Neuronal stem cell (in vitro differentiated cells): ENCODE measurements at regions not wholly inside any gene's neighbourhood (a gene's known extent, or its start where the extent isn't known, plus 50 kb on each side); places are given as distances from the start of the nearest gene placed in this dataset.
A peak's percentile ranks its signal among the peaks of the same experiment; 100 is the strongest.

Experiments
- DNase-seq: peaks from one replicate; pipeline ENCODE4 v3.0.0-alpha.2; 2013; ENCODE audit warnings: low spot score
- H2AFZ ChIP-seq: one replicate; pipeline ENCODE4 v1.6.1; 2013; ENCODE audit warnings: mild to moderate bottlenecking, low read length, inconsistent platforms
- H2AK5ac ChIP-seq: 2 replicates; pipeline ENCODE4 v1.6.1; 2013; ENCODE audit warnings: low read depth, mild to moderate bottlenecking, inconsistent platforms, low read length, moderate library complexity, mixed read lengths
- H2BK120ac ChIP-seq: 2 replicates; pipeline ENCODE4 v1.6.1; 2013; ENCODE audit warnings: low read depth, mild to moderate bottlenecking, inconsistent platforms, low read length, moderate library complexity, mixed read lengths
- H2BK12ac ChIP-seq: one replicate; pipeline ENCODE4 v1.6.1; 2013; ENCODE audit warnings: low read length, inconsistent platforms
- H2BK15ac ChIP-seq: 2 replicates; pipeline ENCODE4 v1.6.1; 2013; ENCODE audit warnings: mild to moderate bottlenecking, low read length, inconsistent platforms, mixed read lengths
- H2BK5ac ChIP-seq: one replicate; pipeline ENCODE4 v1.6.1; 2013; ENCODE audit warnings: inconsistent platforms, mild to moderate bottlenecking, low read length, moderate library complexity
- H3K14ac ChIP-seq: one replicate; pipeline ENCODE4 v1.6.1; 2013; ENCODE audit warnings: low read length, inconsistent platforms
- H3K18ac ChIP-seq: 2 replicates; pipeline ENCODE4 v1.6.1; 2013; ENCODE audit warnings: low read length, inconsistent platforms
- H3K23ac ChIP-seq: 2 replicates; pipeline ENCODE4 v1.6.1; 2013; ENCODE audit warnings: low read depth, mild to moderate bottlenecking, mixed read lengths, low read length, inconsistent platforms; ENCODE audit not compliant: poor library complexity
- H3K27ac ChIP-seq: replicated peaks from 3 replicates; pipeline ENCODE4 v1.5.1; 2013; ENCODE audit warnings: low read length, inconsistent platforms
- H3K27me3 ChIP-seq, 3 experiments: 2 replicates each; pipeline ENCODE4 v1.6.1; 2013; ENCODE audit warnings: low read length in 3 of 3, mild to moderate bottlenecking in 2 of 3, inconsistent platforms in 1 of 3, low read depth in 1 of 3, mixed read lengths in 1 of 3, moderate library complexity in 1 of 3; ENCODE audit not compliant: control insufficient read depth in 3 of 3, insufficient read depth in 3 of 3
- H3K36me3 ChIP-seq, 2 donors: replicated peaks in 1 of 2; 2 replicates each; pipeline ENCODE4 v1.6.1; 2013; ENCODE audit warnings: low read length in 2 of 2; ENCODE audit not compliant: control insufficient read depth in 2 of 2, insufficient read depth in 2 of 2
- H3K4ac ChIP-seq: 2 replicates; pipeline ENCODE4 v1.6.1; 2013; ENCODE audit warnings: inconsistent platforms, mild to moderate bottlenecking, low read length, moderate library complexity
- H3K4me1 ChIP-seq, 2 donors: 1 replicate in 1 of 2; 2 replicates in 1 of 2; pipeline ENCODE4 v1.6.1; 2013; ENCODE audit warnings: low read length in 2 of 2, low read depth in 1 of 2; ENCODE audit not compliant: control insufficient read depth in 2 of 2, insufficient read depth in 1 of 2
- H3K4me2 ChIP-seq: one replicate; pipeline ENCODE4 v1.6.1; 2013; ENCODE audit warnings: mild to moderate bottlenecking, low read length, inconsistent platforms; ENCODE audit not compliant: insufficient read depth, poor library complexity, severe bottlenecking
- H3K4me3 ChIP-seq, 2 donors: 2 replicates each; pipeline ENCODE4 v1.5.1; 2013; ENCODE audit warnings: low read length in 2 of 2, mild to moderate bottlenecking in 2 of 2, inconsistent platforms in 1 of 2, moderate library complexity in 1 of 2
- H3K79me1 ChIP-seq: one replicate; pipeline ENCODE4 v1.6.1; 2013; ENCODE audit warnings: low read depth, mild to moderate bottlenecking, inconsistent platforms, low read length, moderate library complexity
- H3K9ac ChIP-seq: one replicate; pipeline ENCODE4 v1.6.1; 2013; ENCODE audit warnings: mild to moderate bottlenecking, low read depth, low read length, inconsistent platforms; ENCODE audit not compliant: poor library complexity
- H3K9me3 ChIP-seq, 2 donors: replicated peaks in 1 of 2; 2 replicates each; pipeline versions ENCODE3 to v1.6.1; 2013; ENCODE audit warnings: low read length in 2 of 2, mild to moderate bottlenecking in 2 of 2, inconsistent platforms in 1 of 2, low read depth in 1 of 2, mixed read lengths in 1 of 2, moderate library complexity in 1 of 2; ENCODE audit not compliant: control insufficient read depth in 2 of 2, insufficient read depth in 1 of 2
- H4K8ac ChIP-seq: one replicate; pipeline ENCODE4 v1.6.1; 2013; ENCODE audit warnings: low read depth, mild to moderate bottlenecking, inconsistent platforms, low read length, moderate library complexity
- H4K91ac ChIP-seq: one replicate; pipeline ENCODE4 v1.6.1; 2013; ENCODE audit warnings: low read length, low read depth, mild to moderate bottlenecking, inconsistent platforms; ENCODE audit not compliant: poor library complexity
- WGBS, 2 donors: extraction: QIAGEN DNeasy Blood & Tissue Kit; methylation state at CpG; one replicate each; pipeline ENCODE4 v1.1.7; 2013; ENCODE audit warnings: missing lambda C conversion rate in 2 of 2, mixed read lengths in 1 of 2; ENCODE audit not compliant: insufficient read length in 2 of 2, insufficient replicate concordance in 1 of 2; ENCODE audit errors: extremely low coverage in 2 of 2; 5-methylcytosine and 5-hydroxymethylcytosine counted together

DNA sequence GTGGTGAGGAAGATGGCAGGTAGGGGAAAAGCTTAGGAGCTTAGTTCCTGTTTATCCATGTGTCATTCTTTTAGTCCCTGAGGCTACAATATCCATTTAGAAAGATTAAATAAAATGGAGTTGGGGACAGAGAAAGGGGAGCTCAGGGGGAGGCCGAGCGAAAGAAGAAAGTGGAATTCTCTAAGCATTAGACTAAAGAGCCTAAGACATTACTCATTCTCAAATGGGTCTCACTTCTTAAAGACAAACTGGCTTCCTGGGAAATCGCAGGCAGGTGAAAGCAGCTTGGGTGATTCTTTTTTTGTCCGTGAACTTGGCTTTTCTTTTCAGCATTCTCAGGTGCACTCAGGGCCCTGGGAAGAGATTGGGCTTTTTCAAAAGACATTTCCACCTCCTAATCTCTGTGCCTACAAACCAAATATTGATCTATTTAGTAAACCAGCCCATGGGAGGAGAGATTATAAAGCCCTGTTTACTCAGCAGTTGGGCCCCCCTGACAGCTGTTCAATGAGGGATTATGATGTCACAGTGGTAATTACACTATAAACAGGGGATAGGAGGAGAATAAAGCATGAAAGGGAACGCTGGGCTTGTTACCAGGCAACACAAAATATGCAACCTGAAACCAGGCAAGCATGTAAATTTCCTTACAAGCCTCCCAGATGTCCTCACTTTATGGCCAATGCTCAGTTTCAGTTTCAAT is 584.0 kb downstream of the ACTL7B start:
- no peak overlapping the region for H2BK12ac ChIP-seq
- H2BK15ac ChIP-seq = no peak overlapping the region
- no peak overlapping the region for H3K4ac ChIP-seq
- no peak overlapping the region for H2AFZ ChIP-seq
- no peaks in the 10 kb centered on the region for H3K79me1 ChIP-seq
- no peak overlapping the region for H2BK5ac ChIP-seq
- peaks cover 0 to 11% of the 10 kb centered on the region in 2 donors for H3K4me1 ChIP-seq
- no peak overlapping the region for H4K91ac ChIP-seq
- no CpG with 5 or more reads among the region's 5 CpGs for WGBS, 2 donors
- no peak overlapping the region for H3K4me2 ChIP-seq
- H4K8ac ChIP-seq = no peak overlapping the region
- H3K9me3 ChIP-seq = no peaks in the 10 kb centered on the region
- no peaks in the 10 kb centered on the region for H3K36me3 ChIP-seq
- H3K4me3 ChIP-seq = no peak overlapping the region
- no peak overlapping the region for H3K23ac ChIP-seq
- no peak overlapping the region for H2BK120ac ChIP-seq
- no peaks in the 10 kb centered on the region for H3K27me3 ChIP-seq
- H2AK5ac ChIP-seq = no peak overlapping the region
- DNase-seq = peak; percentile 30
- no peak overlapping the region for H3K18ac ChIP-seq
- no peak overlapping the region for H3K14ac ChIP-seq
- no peak overlapping the region for H3K9ac ChIP-seq
- H3K27ac ChIP-seq = no peak overlapping the region

DNA sequence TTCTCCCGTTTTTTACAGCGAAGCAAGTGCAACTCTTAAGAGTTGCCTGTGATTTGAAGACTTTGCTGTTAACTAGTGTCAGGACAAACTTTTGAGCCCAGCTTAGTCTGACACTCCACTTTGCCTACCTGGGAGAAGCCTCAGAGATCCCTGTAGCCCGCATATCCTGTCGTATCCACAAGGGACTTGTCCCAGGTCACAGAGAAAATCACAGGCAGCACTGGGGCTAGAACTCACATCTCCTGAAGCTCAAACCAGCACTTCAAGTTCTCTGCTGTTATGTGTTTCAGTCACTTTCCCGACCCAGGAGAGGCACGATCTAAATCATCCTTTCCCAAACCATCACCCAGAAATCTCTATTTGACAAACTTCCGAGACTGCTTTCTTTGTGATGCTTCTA is 584.5 kb downstream of the ACTL7B start:
- H3K9me3 ChIP-seq = no peaks in the 10 kb centered on the region
- H3K79me1 ChIP-seq = no peaks in the 10 kb centered on the region
- H2AK5ac ChIP-seq = no peak overlapping the region
- no peak overlapping the region for H2BK5ac ChIP-seq
- no peaks in the 10 kb centered on the region for H3K27me3 ChIP-seq
- H3K4me3 ChIP-seq = no peak overlapping the region
- WGBS, 2 donors = no CpG with 5 or more reads among the region's 7 CpGs
- no peak for DNase-seq
- no peak overlapping the region for H3K27ac ChIP-seq
- H3K9ac ChIP-seq = no peak overlapping the region
- H3K36me3 ChIP-seq = no peaks in the 10 kb centered on the region
- no peak overlapping the region for H3K4me2 ChIP-seq
- H4K91ac ChIP-seq = no peak overlapping the region
- no peak overlapping the region for H3K18ac ChIP-seq
- no peak overlapping the region for H2BK15ac ChIP-seq
- no peak overlapping the region for H2AFZ ChIP-seq
- no peak overlapping the region for H3K23ac ChIP-seq
- no peak overlapping the region for H2BK12ac ChIP-seq
- H2BK120ac ChIP-seq = no peak overlapping the region
- H4K8ac ChIP-seq = no peak overlapping the region
- H3K4me1 ChIP-seq = peaks cover 0 to 11% of the 10 kb centered on the region in 2 donors
- no peak overlapping the region for H3K14ac ChIP-seq
- H3K4ac ChIP-seq = no peak overlapping the region

DNA sequence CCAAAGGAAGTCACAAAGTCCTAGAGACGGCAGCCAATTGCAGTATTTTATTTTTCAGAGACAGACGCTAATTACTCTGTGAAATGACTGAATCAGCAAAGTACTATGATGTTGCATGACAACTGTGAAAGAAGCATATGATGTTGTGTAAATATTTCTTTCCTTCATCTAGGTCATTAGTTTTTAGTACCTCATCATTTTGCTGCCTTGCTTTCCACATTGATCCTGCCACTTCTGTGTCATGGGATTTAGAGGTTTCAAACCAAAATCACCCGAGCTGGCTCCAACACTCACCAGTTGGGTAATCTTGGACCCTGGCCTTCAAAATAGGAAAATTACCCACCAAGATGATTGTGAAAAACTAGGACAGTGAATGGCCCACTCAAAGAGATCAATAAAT is 585.2 kb downstream of the ACTL7B start:
- DNase-seq = no peak

DNA sequence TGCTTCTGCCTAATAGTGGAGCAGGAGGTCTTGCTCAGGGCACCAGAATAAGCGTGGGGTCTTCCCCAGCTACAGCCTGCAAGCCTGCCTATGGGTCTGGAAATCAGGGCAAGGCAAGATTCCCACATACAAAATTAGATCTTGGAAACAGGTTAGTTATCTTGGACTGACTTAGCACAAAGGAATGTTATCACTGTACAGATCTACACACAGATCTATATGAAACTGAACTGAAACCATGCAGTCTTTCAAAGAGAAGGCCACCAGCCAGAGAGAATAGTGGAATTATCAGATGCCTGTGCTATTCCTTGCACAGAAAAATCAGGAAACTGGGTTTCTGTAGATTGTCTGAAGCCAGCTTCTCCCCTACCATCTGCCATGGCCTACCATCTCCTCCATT is 585.7 kb downstream of the ACTL7B start:
- Histone ChIP-seq H2BK12ac (no peak overlapping the region), H3K4me1 (peaks cover 0 to 11% of the 10 kb centered on the region in 2 donors), H3K14ac (no peak overlapping the region), H3K36me3 (no peaks in the 10 kb centered on the region), H4K8ac (no peak overlapping the region), H3K23ac (no peak overlapping the region), H3K9me3 (no peaks in the 10 kb centered on the region), H3K27ac (no peak overlapping the region), H3K4ac (no peak overlapping the region), H3K27me3 (no peaks in the 10 kb centered on the region), H3K4me2 (no peak overlapping the region), H3K79me1 (no peaks in the 10 kb centered on the region), H2AFZ (no peak overlapping the region), H2BK15ac (no peak overlapping the region), H2AK5ac (no peak overlapping the region), H2BK120ac (no peak overlapping the region), H4K91ac (no peak overlapping the region), H2BK5ac (no peak overlapping the region), H3K18ac (no peak overlapping the region), H3K9ac (no peak overlapping the region), H3K4me3 (no peak overlapping the region)
- no CpG with 5 or more reads among the region's 1 CpG for WGBS, 2 donors
- DNase-seq = no peak

More for the DNA sequence above, 585.2 kb downstream of the ACTL7B start:
- H3K9me3 ChIP-seq = no peaks in the 10 kb centered on the region
- no peak overlapping the region for H4K8ac ChIP-seq
- no peak overlapping the region for H2BK12ac ChIP-seq
- H3K36me3 ChIP-seq = no peaks in the 10 kb centered on the region
- H3K4me1 ChIP-seq = peaks cover 0 to 11% of the 10 kb centered on the region in 2 donors
- H2BK5ac ChIP-seq = no peak overlapping the region
- no peaks in the 10 kb centered on the region for H3K27me3 ChIP-seq
- no peak overlapping the region for H2AFZ ChIP-seq
- no peak overlapping the region for H3K18ac ChIP-seq
- no peak overlapping the region for H3K9ac ChIP-seq
- no peak overlapping the region for H2AK5ac ChIP-seq
- no peak overlapping the region for H4K91ac ChIP-seq
- H2BK15ac ChIP-seq = no peak overlapping the region
- no CpG with 5 or more reads among the region's 3 CpGs for WGBS, 2 donors
- no peak overlapping the region for H3K4me3 ChIP-seq
- H2BK120ac ChIP-seq = no peak overlapping the region
- H3K27ac ChIP-seq = no peak overlapping the region
- no peak overlapping the region for H3K14ac ChIP-seq
- H3K4me2 ChIP-seq = no peak overlapping the region
- no peak overlapping the region for H3K23ac ChIP-seq
- no peaks in the 10 kb centered on the region for H3K79me1 ChIP-seq
- no peak overlapping the region for H3K4ac ChIP-seq
